IMR-90 (cell line): ENCODE measurements at regions not wholly inside any gene's neighbourhood (a gene's known extent, or its start where the extent isn't known, plus 50 kb on each side); places are given as distances from the start of the nearest gene placed in this dataset.
A peak's percentile ranks its signal among the peaks of the same experiment; 100 is the strongest.

Experiments
- ATAC-seq: fragments of 200-7000 bp; cut with Tn5 transposase; 2 replicates; pipeline ENCODE4 v1.9.1; 2020; ENCODE audit warnings: low read depth, mild to moderate bottlenecking, moderate library complexity
- BruUV-seq: library from RNA; stranded (reverse); fragments of 400-500 nt; replicated peaks from 2 replicates; lab custom pipeline; 2021; lab: Mats Ljungman, UMichigan
- CTCF ChIA-PET: fragments of 300-600 bp; formaldehyde crosslinking; extraction: SDS; loops from one replicate; lab custom pipeline; 2021; ENCODE audit warnings: antibody characterized with exemption; lab: Yijun Ruan, JAX
- POLR2A ChIA-PET: fragments of 300-600 bp; sonication (Branson Sonifier 250); formaldehyde crosslinking; loops from one replicate; lab custom pipeline; 2022; ENCODE audit warnings: antibody characterized with exemption; ENCODE audit not compliant: unreplicated experiment; lab: Charles Lee
- DNase-seq: peaks from one replicate; pipeline ENCODE4 v3.0.0; 2013
- H2AFZ ChIP-seq: replicated peaks from 2 replicates; pipeline ENCODE3; 2013; ENCODE audit warnings: low read length, mild to moderate bottlenecking; ENCODE audit not compliant: poor library complexity
- H2AK5ac ChIP-seq: 2 replicates; pipeline ENCODE4 v1.6.1; 2013; ENCODE audit warnings: low read depth, low read length, inconsistent platforms
- H2AK9ac ChIP-seq: replicated peaks from 2 replicates; pipeline ENCODE3; 2013; ENCODE audit warnings: mild to moderate bottlenecking, low read depth, low read length, moderate library complexity; ENCODE audit not compliant: poor library complexity
- H2BK120ac ChIP-seq: 2 replicates; pipeline ENCODE4 v1.6.1; 2013; ENCODE audit warnings: low read depth, low read length, inconsistent platforms
- H2BK15ac ChIP-seq: 3 replicates; pipeline ENCODE4 v1.6.1; 2013; ENCODE audit warnings: low read depth, low read length, inconsistent platforms
- H2BK20ac ChIP-seq: 2 replicates; pipeline ENCODE4 v1.6.1; 2013; ENCODE audit warnings: low read depth, mild to moderate bottlenecking, inconsistent platforms, low read length, moderate library complexity
- H2BK5ac ChIP-seq: 2 replicates; pipeline ENCODE4 v1.6.1; 2013; ENCODE audit warnings: mild to moderate bottlenecking, low read depth, low read length, inconsistent platforms; ENCODE audit not compliant: poor library complexity, severe bottlenecking
- H3K14ac ChIP-seq: replicated peaks from 2 replicates; pipeline ENCODE4 v1.6.1; 2013; ENCODE audit warnings: low read depth, low read length, inconsistent platforms
- H3K18ac ChIP-seq: 2 replicates; pipeline ENCODE4 v1.6.1; 2013; ENCODE audit warnings: low read depth, low read length, control low read depth
- H3K23ac ChIP-seq: 2 replicates; pipeline ENCODE4 v1.6.1; 2013; ENCODE audit warnings: low read depth, low read length, inconsistent platforms
- H3K27ac ChIP-seq: 2 replicates; pipeline ENCODE4 v1.5.1; 2013; ENCODE audit warnings: mild to moderate bottlenecking, control low read depth, low read length; ENCODE audit not compliant: insufficient read depth
- H3K27me3 ChIP-seq: 2 replicates; pipeline ENCODE4 v1.6.1; 2013; ENCODE audit warnings: low read length; ENCODE audit not compliant: control insufficient read depth, insufficient read depth
- H3K36me3 ChIP-seq: 2 replicates; pipeline ENCODE4 v1.6.1; 2013; ENCODE audit warnings: low read length, mixed read lengths; ENCODE audit not compliant: control insufficient read depth, insufficient read depth
- H3K4ac ChIP-seq: 2 replicates; pipeline ENCODE4 v1.6.1; 2013; ENCODE audit warnings: low read depth, low read length, inconsistent platforms
- H3K4me1 ChIP-seq: 2 replicates; pipeline ENCODE4 v1.6.1; 2013; ENCODE audit warnings: low read length, mixed read lengths; ENCODE audit not compliant: control insufficient read depth, insufficient read depth
- H3K4me2 ChIP-seq: 2 replicates; pipeline ENCODE4 v1.6.1; 2013; ENCODE audit warnings: low read depth, mild to moderate bottlenecking, control low read depth, low read length, moderate library complexity
- H3K4me3 ChIP-seq: 2 replicates; pipeline ENCODE4 v1.5.1; 2013; ENCODE audit warnings: low read depth, mild to moderate bottlenecking, control low read depth, low read length, moderate library complexity; ENCODE audit not compliant: insufficient read depth
- H3K56ac ChIP-seq: 2 replicates; pipeline ENCODE4 v1.6.1; 2013; ENCODE audit warnings: low read length, inconsistent platforms; ENCODE audit not compliant: insufficient read depth; ENCODE audit errors: extremely low read depth
- H3K79me1 ChIP-seq, 2 experiments: 2 replicates each; pipeline ENCODE4 v1.6.1; 2013; ENCODE audit warnings: low read length in 2 of 2, inconsistent platforms in 1 of 2, low read depth in 1 of 2
- H3K9ac ChIP-seq: 2 replicates; pipeline ENCODE4 v1.6.1; 2013; ENCODE audit warnings: low read depth, low read length, control low read depth
- H3K9me1 ChIP-seq: 2 replicates; pipeline ENCODE4 v1.6.1; 2013; ENCODE audit warnings: low read length, inconsistent platforms; ENCODE audit not compliant: insufficient read depth
- H3K9me3 ChIP-seq: 2 replicates; pipeline ENCODE4 v1.6.1; 2013; ENCODE audit warnings: low read length; ENCODE audit not compliant: control insufficient read depth, insufficient read depth
- H4K20me1 ChIP-seq: 2 replicates; pipeline ENCODE4 v1.6.1; 2013; ENCODE audit warnings: low read length, inconsistent platforms; ENCODE audit not compliant: insufficient read depth
- H4K5ac ChIP-seq: 2 replicates; pipeline ENCODE4 v1.6.1; 2013; ENCODE audit warnings: mild to moderate bottlenecking, low read depth, low read length, control low read depth
- H4K8ac ChIP-seq, 2 experiments: 2 replicates each; pipeline ENCODE4 v1.6.1; 2013; ENCODE audit warnings: low read depth in 2 of 2, low read length in 2 of 2, control low read depth in 1 of 2, inconsistent platforms in 1 of 2
- H4K91ac ChIP-seq: 2 replicates; pipeline ENCODE4 v1.6.1; 2013; ENCODE audit warnings: low read depth, low read length, inconsistent platforms; ENCODE audit not compliant: insufficient read depth
- BHLHE40 ChIP-seq: fragments of 150-350 bp; IDR thresholded peaks from 2 replicates; pipeline ENCODE4 v1.6.1; 2016; ENCODE audit warnings: mild to moderate bottlenecking, low read depth, low read length
- CEBPB ChIP-seq: IDR thresholded peaks from 2 replicates; pipeline ENCODE4 v1.6.1; 2012; ENCODE audit warnings: low read depth, low read length, improper control_type of control experiment
- CHD1 ChIP-seq: IDR thresholded peaks from 2 replicates; pipeline ENCODE4 v1.6.1; 2012; ENCODE audit warnings: low read depth, low read length, improper control_type of control experiment
- ELK1 ChIP-seq: fragments of 150-350 bp; IDR thresholded peaks from 2 replicates; pipeline ENCODE4 v1.6.1; 2016; ENCODE audit warnings: low read depth, mild to moderate bottlenecking, low read length, moderate library complexity, borderline replicate concordance
- FOS ChIP-seq: fragments of 150-350 bp; IDR thresholded peaks from 2 replicates; pipeline ENCODE4 v1.6.1; 2016; ENCODE audit warnings: low read depth, low read length
- MAFK ChIP-seq: IDR thresholded peaks from 2 replicates; pipeline ENCODE4 v1.6.1; 2012; ENCODE audit warnings: low read depth, low read length, improper control_type of control experiment
- MAZ ChIP-seq: IDR thresholded peaks from 2 replicates; pipeline ENCODE4 v1.6.1; 2012; ENCODE audit warnings: low read depth, mild to moderate bottlenecking, low read length, improper control_type of control experiment, moderate library complexity, borderline replicate concordance
- MXI1 ChIP-seq: IDR thresholded peaks from 2 replicates; pipeline ENCODE4 v1.6.1; 2012; ENCODE audit warnings: low read depth, mild to moderate bottlenecking, low read length, moderate library complexity, borderline replicate concordance
- NFE2L2 ChIP-seq: fragments of 150-350 bp; IDR thresholded peaks from 2 replicates; pipeline ENCODE4 v1.6.1; 2016; ENCODE audit warnings: low read depth, mild to moderate bottlenecking, low read length
- POLR2A ChIP-seq: IDR thresholded peaks from 2 replicates; pipeline ENCODE4 v1.6.1; 2012; ENCODE audit warnings: mild to moderate bottlenecking, low read depth, low read length
- RAD21 ChIP-seq: IDR thresholded peaks from 2 replicates; pipeline ENCODE4 v1.6.1; 2012; ENCODE audit warnings: low read length, improper control_type of control experiment
- RCOR1 ChIP-seq: IDR thresholded peaks from 2 replicates; pipeline ENCODE4 v1.6.1; 2012; ENCODE audit warnings: mild to moderate bottlenecking, low read length, improper control_type of control experiment; ENCODE audit not compliant: insufficient replicate concordance
- RFX5 ChIP-seq: IDR thresholded peaks from 2 replicates; pipeline ENCODE4 v1.8.0; 2012; ENCODE audit warnings: low read depth, mild to moderate bottlenecking, low read length, moderate library complexity
- SMC3 ChIP-seq: fragments of 150-350 bp; IDR thresholded peaks from 2 replicates; pipeline ENCODE4 v1.6.1; 2016; ENCODE audit warnings: low read depth, mild to moderate bottlenecking, antibody characterized with exemption, low read length, moderate library complexity
- WGBS, 2 experiments: methylation state at CpG; one replicate each; pipeline versions ENCODE4 v1.1.5 to v1.1.7; 2013; ENCODE audit warnings: missing lambda C conversion rate in 2 of 2; ENCODE audit not compliant: insufficient read length in 1 of 2; ENCODE audit errors: extremely low coverage in 2 of 2; 5-methylcytosine and 5-hydroxymethylcytosine counted together
- dilution Hi-C: fragments of 300-500 bp; cut with HindIII; formaldehyde crosslinking; loops from one replicate; pipeline ENCODE4 v1.14.3; 2018; ENCODE audit warnings: low sequenced_read_pairs; ENCODE audit not compliant: unreplicated experiment
- in situ Hi-C: fragments of 300-500 bp; cut with MboI; formaldehyde crosslinking; loops from 3 replicates; pipeline ENCODE4 v1.14.3; 2019; ENCODE audit warnings: low sequenced_read_pairs, inconsistent platforms, mixed read lengths
- intact Hi-C: fragments of 100-400 bp; cut with micrococcal nuclease; formaldehyde crosslinking; loops from 2 replicates; pipeline ENCODE4 v1.10.0; 2022
- TF ChIP-seq, protein P1 (sequence below): conservative IDR thresholded peaks from 2 replicates; pipeline ENCODE4 v1.5.1; 2012; ENCODE audit warnings: mild to moderate bottlenecking, low read depth, low read length, improper control_type of control experiment
- TF ChIP-seq, protein P2 (sequence below): fragments of 150-350 bp; IDR thresholded peaks from 2 replicates; pipeline ENCODE4 v1.6.1; 2017; ENCODE audit warnings: mild to moderate bottlenecking, antibody characterized with exemption, low read length, low read depth

GRCh38 chr2:219852626-219853025 lies 225.2 kb downstream of the SLC4A3 start:
- in situ Hi-C loops: no loop called here
- no peak overlapping the region for H3K23ac ChIP-seq
- ATAC-seq (no peak; the same call in 1 of the 2 replicates), DNase-seq (no peak)
- intact Hi-C loops: no loop called here
- no peak overlapping the region for H3K56ac ChIP-seq
- no peak overlapping the region for H2AFZ ChIP-seq
- BruUV-seq: no TSS peak
- no peak overlapping the region for H4K91ac ChIP-seq
- CTCF ChIA-PET: interaction anchor here (0.9 kb wide), 1 partner anchor 26 kb away, joined by 3 read pairs; no protein-coding TSS in a partner anchor
- no peak overlapping the region for H4K5ac ChIP-seq
- H3K14ac ChIP-seq: no peak overlapping the region
- H2BK5ac ChIP-seq: no peak overlapping the region
- no peak overlapping the region for H3K18ac ChIP-seq
- no peaks in the 10 kb centered on the region for H4K20me1 ChIP-seq
- dilution Hi-C loops: no loop called here
- no peaks in the 10 kb centered on the region for H3K36me3 ChIP-seq
- H4K8ac ChIP-seq: no peak overlapping the region
- TF ChIP-seq MAZ (no peak), FOS (no peak), MXI1 (no peak), RAD21 (no peak), POLR2A (no peak), ELK1 (no peak), RFX5 (no peak), MAFK (no peak), RCOR1 (no peak), SMC3 (no peak), NFE2L2 (no peak), BHLHE40 (no peak), CEBPB (no peak), CHD1 (no peak)
- TF ChIP-seq, protein P1, sequence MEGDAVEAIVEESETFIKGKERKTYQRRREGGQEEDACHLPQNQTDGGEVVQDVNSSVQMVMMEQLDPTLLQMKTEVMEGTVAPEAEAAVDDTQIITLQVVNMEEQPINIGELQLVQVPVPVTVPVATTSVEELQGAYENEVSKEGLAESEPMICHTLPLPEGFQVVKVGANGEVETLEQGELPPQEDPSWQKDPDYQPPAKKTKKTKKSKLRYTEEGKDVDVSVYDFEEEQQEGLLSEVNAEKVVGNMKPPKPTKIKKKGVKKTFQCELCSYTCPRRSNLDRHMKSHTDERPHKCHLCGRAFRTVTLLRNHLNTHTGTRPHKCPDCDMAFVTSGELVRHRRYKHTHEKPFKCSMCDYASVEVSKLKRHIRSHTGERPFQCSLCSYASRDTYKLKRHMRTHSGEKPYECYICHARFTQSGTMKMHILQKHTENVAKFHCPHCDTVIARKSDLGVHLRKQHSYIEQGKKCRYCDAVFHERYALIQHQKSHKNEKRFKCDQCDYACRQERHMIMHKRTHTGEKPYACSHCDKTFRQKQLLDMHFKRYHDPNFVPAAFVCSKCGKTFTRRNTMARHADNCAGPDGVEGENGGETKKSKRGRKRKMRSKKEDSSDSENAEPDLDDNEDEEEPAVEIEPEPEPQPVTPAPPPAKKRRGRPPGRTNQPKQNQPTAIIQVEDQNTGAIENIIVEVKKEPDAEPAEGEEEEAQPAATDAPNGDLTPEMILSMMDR: no peak
- TF ChIP-seq, protein P2, sequence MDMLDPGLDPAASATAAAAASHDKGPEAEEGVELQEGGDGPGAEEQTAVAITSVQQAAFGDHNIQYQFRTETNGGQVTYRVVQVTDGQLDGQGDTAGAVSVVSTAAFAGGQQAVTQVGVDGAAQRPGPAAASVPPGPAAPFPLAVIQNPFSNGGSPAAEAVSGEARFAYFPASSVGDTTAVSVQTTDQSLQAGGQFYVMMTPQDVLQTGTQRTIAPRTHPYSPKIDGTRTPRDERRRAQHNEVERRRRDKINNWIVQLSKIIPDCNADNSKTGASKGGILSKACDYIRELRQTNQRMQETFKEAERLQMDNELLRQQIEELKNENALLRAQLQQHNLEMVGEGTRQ: no peak
- no peak overlapping the region for H3K27ac ChIP-seq
- POLR2A ChIA-PET: no interaction called here
- H3K4me2 ChIP-seq: peak overlapping the region; percentile 9; the same call in 1 of the 2 replicates
- no peaks in the 10 kb centered on the region for H3K9me3 ChIP-seq
- H2BK15ac ChIP-seq: no peak overlapping the region
- peaks cover 4% of the 10 kb centered on the region; the same call in 1 of the 2 replicates for H3K4me1 ChIP-seq
- no CpG with 5 or more reads among the region's 12 CpGs for WGBS, 2 experiments
- H2BK20ac ChIP-seq: no peak overlapping the region
- H3K79me1 ChIP-seq: no peaks in the 10 kb centered on the region
- no peaks in the 10 kb centered on the region for H3K9me1 ChIP-seq
- H3K4me3 ChIP-seq: no peak overlapping the region
- H3K27me3 ChIP-seq: peaks cover 26% of the 10 kb centered on the region
- no peak overlapping the region for H2BK120ac ChIP-seq
- H3K4ac ChIP-seq: no peak overlapping the region
- H2AK5ac ChIP-seq: no peak overlapping the region
- H3K9ac ChIP-seq: no peak overlapping the region
- H2AK9ac ChIP-seq: no peak overlapping the region
